OCI-LY1 (cell line): ENCODE measurements at regions not wholly inside any gene's neighbourhood (a gene's known extent, or its start where the extent isn't known, plus 50 kb on each side); places are given as distances from the start of the nearest gene placed in this dataset.

ENCODE experiments used
- H2AFZ ChIP-seq: fragments of 200-600 bp; sonication (generic), shearing (Covaris generic); 2 replicates; pipeline ENCODE4 v1.6.0; 2014; ENCODE audit warnings: antibody characterized with exemption, mild to moderate bottlenecking, low read length
- H3F3A ChIP-seq: fragments of 200-600 bp; sonication (generic), shearing (Covaris generic); 2 replicates; pipeline ENCODE4 v1.6.0; 2014; ENCODE audit warnings: mild to moderate bottlenecking, antibody characterized with exemption, low read length, moderate library complexity; ENCODE audit not compliant: insufficient read depth
- H3K27ac ChIP-seq: fragments of 200-600 bp; sonication (generic); 2 replicates; pipeline ENCODE4 v1.5.1; 2014; ENCODE audit warnings: low read length, mixed run types, mild to moderate bottlenecking, low read depth; ENCODE audit not compliant: poor library complexity, severe bottlenecking
- H3K27me3 ChIP-seq: fragments of 200-600 bp; sonication (generic); 2 replicates; pipeline ENCODE4 v1.6.0; 2014; ENCODE audit warnings: antibody characterized with exemption, mild to moderate bottlenecking, low read length, moderate library complexity; ENCODE audit not compliant: insufficient read depth
- H3K36me3 ChIP-seq: fragments of 200-600 bp; sonication (generic); 2 replicates; pipeline ENCODE4 v1.6.1; 2014; ENCODE audit warnings: mild to moderate bottlenecking, antibody characterized with exemption, low read length, moderate library complexity, mixed read lengths; ENCODE audit not compliant: insufficient read depth
- H3K4me1 ChIP-seq: fragments of 200-600 bp; sonication (generic); 2 replicates; pipeline ENCODE4 v1.5.1; 2014; ENCODE audit warnings: mild to moderate bottlenecking, low read length, moderate library complexity; ENCODE audit not compliant: insufficient read depth, severe bottlenecking
- H3K4me2 ChIP-seq: fragments of 200-600 bp; sonication (generic), shearing (Covaris generic); 2 replicates; pipeline ENCODE4 v1.6.1; 2014; ENCODE audit warnings: low read length
- H3K4me3 ChIP-seq: fragments of 200-600 bp; sonication (generic); 2 replicates; pipeline ENCODE4 v1.5.1; 2014; ENCODE audit warnings: low read length, low read depth, mild to moderate bottlenecking, mixed read lengths; ENCODE audit not compliant: poor library complexity, severe bottlenecking
- H3K79me2 ChIP-seq: fragments of 200-600 bp; shearing (Covaris generic); 2 replicates; pipeline ENCODE4 v1.6.1; 2016; ENCODE audit warnings: mixed run types, low read length, mixed read lengths; ENCODE audit not compliant: insufficient read depth
- H3K9ac ChIP-seq: fragments of 200-600 bp; sonication (generic), shearing (Covaris generic); 2 replicates; pipeline ENCODE4 v1.6.1; 2014; ENCODE audit warnings: mild to moderate bottlenecking, low read length, mixed read lengths
- H3K9me2 ChIP-seq: fragments of 200-600 bp; sonication (generic), shearing (Covaris generic); 2 replicates; pipeline ENCODE4 v1.6.1; 2014; ENCODE audit warnings: low read depth, mild to moderate bottlenecking, low read length, mixed read lengths
- H3K9me3 ChIP-seq: fragments of 200-600 bp; shearing (Covaris generic); 2 replicates; pipeline ENCODE4 v1.6.1; 2014; ENCODE audit warnings: low read length, mixed read lengths
- H4K20me1 ChIP-seq: fragments of 200-600 bp; sonication (generic), shearing (Covaris generic); 2 replicates; pipeline ENCODE4 v1.6.0; 2016; ENCODE audit warnings: mild to moderate bottlenecking, low read length; ENCODE audit not compliant: insufficient read depth
- CTCF ChIP-seq: fragments of 200-600 bp; sonication (generic), shearing (Covaris generic); IDR thresholded peaks from 2 replicates; pipeline ENCODE4 v1.5.1; 2017; ENCODE audit warnings: mild to moderate bottlenecking, antibody characterized with exemption, low read length, moderate library complexity, mixed read lengths
- EZH2 ChIP-seq: fragments of 200-600 bp; sonication (generic), shearing (Covaris generic); IDR thresholded peaks from 2 replicates; pipeline ENCODE4 v1.8.0; 2017; ENCODE audit warnings: borderline replicate concordance, mixed run types, mild to moderate bottlenecking, antibody characterized with exemption, low read length, moderate library complexity, mixed read lengths

- Histone ChIP-seq H3K4me1 (no peaks in the 10 kb centered on the region), H3K4me2 (no peak overlapping the region), H3K9me2 (no peaks in the 10 kb centered on the region), H3F3A (no peaks in the 10 kb centered on the region), H3K36me3 (no peaks in the 10 kb centered on the region), H4K20me1 (no peaks in the 10 kb centered on the region), H3K27me3 (no peaks in the 10 kb centered on the region), H3K27ac (no peak overlapping the region), H3K9ac (no peak overlapping the region), H3K9me3 (no peaks in the 10 kb centered on the region), H2AFZ (no peak overlapping the region), H3K4me3 (no peak overlapping the region), H3K79me2 (no peaks in the 10 kb centered on the region)
- TF ChIP-seq CTCF (no peak), EZH2 (no peak)
These were observed 108.4 kb downstream of the FAT3 start for GRCh38 chr11:92332986-92333385.

DNA sequence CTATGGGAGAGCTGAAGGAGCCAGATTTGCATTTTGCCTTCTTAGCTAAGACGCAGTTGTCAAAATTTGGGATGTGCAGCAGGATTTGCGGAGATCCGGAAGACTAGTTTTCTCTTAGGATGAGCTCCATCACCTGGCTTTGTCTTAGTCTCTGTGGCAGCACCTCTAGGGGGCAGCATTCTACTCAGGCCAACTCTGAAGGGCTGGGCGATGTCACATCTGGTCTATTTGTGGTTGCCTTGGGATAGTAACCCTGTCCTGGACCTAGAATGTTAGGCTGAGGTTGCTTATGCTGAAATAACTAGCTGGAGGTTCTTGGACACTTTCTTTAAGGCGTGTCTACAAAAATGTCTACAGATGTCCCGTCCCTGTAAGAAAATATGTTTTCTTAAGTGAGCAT lies 116.2 kb downstream of the FAT3 start:
- H3F3A ChIP-seq: no peaks in the 10 kb centered on the region
- no peaks in the 10 kb centered on the region for H3K79me2 ChIP-seq

DNA sequence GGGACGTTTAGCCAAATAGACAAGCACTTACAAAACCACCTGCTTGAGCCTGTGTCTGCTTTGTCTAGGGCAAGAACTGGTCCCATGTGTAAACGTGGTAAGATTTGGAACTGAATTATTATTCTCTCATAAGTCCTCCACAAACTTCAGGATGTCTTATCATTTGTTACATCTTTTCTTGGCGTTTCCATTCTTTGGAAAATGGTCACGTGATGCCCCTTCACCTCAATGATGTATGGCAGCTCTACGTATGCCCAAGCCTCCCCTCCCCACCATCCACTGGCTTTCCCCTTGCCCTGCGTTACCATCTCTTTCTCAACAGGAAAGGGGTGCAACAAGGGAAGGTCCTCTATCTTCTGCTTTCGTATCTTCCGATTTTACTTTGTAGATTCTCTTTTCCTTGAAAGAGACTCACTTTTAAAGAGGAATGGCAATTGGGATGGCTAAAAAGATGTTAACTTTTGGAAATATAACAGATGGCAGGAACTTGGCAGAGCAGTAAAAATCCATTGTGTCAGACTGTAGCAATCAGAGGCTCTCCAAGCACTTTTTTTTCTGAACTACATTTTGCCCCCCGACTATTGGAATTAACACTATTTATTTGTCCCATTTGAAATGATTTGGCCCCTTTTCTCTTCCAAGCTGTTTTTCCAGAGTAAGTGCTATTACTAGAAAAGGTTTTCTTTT lies 117.6 kb downstream of the FAT3 start:
- Histone ChIP-seq H3K27me3 (no peaks in the 10 kb centered on the region), H3F3A (no peaks in the 10 kb centered on the region), H3K9me2 (no peaks in the 10 kb centered on the region), H3K9ac (no peak overlapping the region), H3K27ac (no peak overlapping the region), H3K4me3 (no peak overlapping the region), H2AFZ (no peak overlapping the region), H3K9me3 (no peaks in the 10 kb centered on the region), H3K36me3 (no peaks in the 10 kb centered on the region), H4K20me1 (no peaks in the 10 kb centered on the region), H3K79me2 (no peaks in the 10 kb centered on the region), H3K4me2 (no peak overlapping the region), H3K4me1 (no peaks in the 10 kb centered on the region)
- TF ChIP-seq CTCF: no peak
- TF ChIP-seq EZH2: no peak

More for the DNA sequence above, 116.2 kb downstream of the FAT3 start:
- no peaks in the 10 kb centered on the region for H3K9me2 ChIP-seq
- no peak overlapping the region for H3K9ac ChIP-seq
- H3K4me3 ChIP-seq: no peak overlapping the region
- no peaks in the 10 kb centered on the region for H3K36me3 ChIP-seq
- H2AFZ ChIP-seq: no peak overlapping the region
- TF ChIP-seq EZH2: no peak
- peak; percentile 59 for TF ChIP-seq CTCF
- H3K9me3 ChIP-seq: no peaks in the 10 kb centered on the region
- H3K27ac ChIP-seq: no peak overlapping the region
- no peaks in the 10 kb centered on the region for H3K4me1 ChIP-seq
- H3K27me3 ChIP-seq: no peaks in the 10 kb centered on the region
- no peak overlapping the region for H3K4me2 ChIP-seq
- H4K20me1 ChIP-seq: no peaks in the 10 kb centered on the region
